ENCODE measurements at regions not wholly inside any gene's neighbourhood (a gene's known extent, or its start where the extent isn't known, plus 50 kb on each side); places are given as distances from the start of the nearest gene placed in this dataset.

- TF ChIP-seq REST (IDR thresholded peaks at IDR 0.05; ENCODE audit: borderline replicate concordance) (peak; percentile 91), REST (CRISPR knock-in tag; IDR thresholded peaks at IDR 0.05; ENCODE audit: low read depth) (0 out of 2 replicates have a peak, but pooled peaks have one; percentile 32), SP2 (IDR thresholded peaks at IDR 0.05; ENCODE audit: extremely low read depth, low read depth, low read length, poor library complexity, severe bottlenecking) (no peak), CHD1 (IDR thresholded peaks at IDR 0.05; ENCODE audit: low read length) (peak; percentile 25), BDP1 (IDR thresholded peaks at IDR 0.05; ENCODE audit: insufficient read depth, insufficient read length) (no peak), ZNF318 (IDR thresholded peaks at IDR 0.05; ENCODE audit: borderline replicate concordance in 1 of 2, low read depth in 1 of 2) (no peak)
These were observed 59.0 kb upstream of the ACOT11 start (continued) for GRCh38 chr1:54488779-54489626.

All from K562 (cell line).